GM12874 (cell line): ENCODE measurements at regions not wholly inside any gene's neighbourhood (a gene's known extent, or its start where the extent isn't known, plus 50 kb on each side); places are given as distances from the start of the nearest gene placed in this dataset.

ENCODE experiments used
- CTCF ChIP-seq: IDR thresholded peaks from 2 replicates; pipeline ENCODE4 v1.5.1; 2011; ENCODE audit warnings: low read depth, mild to moderate bottlenecking, control low read depth, low read length, moderate library complexity; ENCODE audit not compliant: insufficient read depth

DNA sequence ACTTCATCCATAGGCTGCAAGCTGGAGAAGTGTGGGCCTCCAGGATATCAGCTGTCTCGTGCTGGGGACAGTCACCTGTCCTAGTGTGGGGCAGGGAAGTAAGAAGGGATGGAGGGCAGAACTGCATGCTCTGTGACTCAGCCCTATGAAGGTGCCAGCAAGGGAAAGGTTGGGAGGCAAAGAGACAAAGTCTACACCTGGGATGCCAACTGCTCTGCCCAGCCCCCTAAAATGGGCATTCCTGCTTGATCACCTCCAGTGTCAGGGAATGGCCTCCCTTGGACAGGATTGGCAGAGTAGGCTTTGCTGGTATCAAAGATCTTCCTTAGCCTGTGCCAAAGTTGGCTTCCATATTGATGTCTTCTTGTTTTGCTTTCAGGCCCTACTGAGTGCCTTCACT, 335.0 kb downstream of the BCL11B start:
- TF ChIP-seq CTCF: no peak

GRCh38 chr14:98937712-98938505, 334.1 kb downstream of the BCL11B start:
- no peak for TF ChIP-seq CTCF

GRCh38 chr14:98940693-98941437, 331.1 kb downstream of the BCL11B start:
- no peak for TF ChIP-seq CTCF

DNA sequence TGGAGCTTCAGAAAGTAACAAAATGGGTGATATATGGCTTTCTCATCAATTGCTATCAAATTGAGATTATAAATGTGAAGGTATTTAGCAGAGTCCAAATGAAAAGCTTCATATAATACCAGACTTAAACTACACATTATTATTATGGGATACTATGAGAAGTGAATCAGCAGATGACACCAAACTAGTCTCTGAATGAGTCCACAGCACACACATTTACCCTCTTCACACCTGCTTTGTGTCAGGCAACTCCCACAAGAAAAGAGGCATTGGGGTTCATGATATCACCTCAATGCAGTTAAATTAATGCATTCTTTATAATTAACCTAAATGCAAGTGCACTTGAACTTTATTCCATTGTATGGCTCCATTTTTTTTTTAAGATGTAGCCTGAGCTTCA, 330.5 kb downstream of the BCL11B start:
- TF ChIP-seq CTCF: no peak

DNA sequence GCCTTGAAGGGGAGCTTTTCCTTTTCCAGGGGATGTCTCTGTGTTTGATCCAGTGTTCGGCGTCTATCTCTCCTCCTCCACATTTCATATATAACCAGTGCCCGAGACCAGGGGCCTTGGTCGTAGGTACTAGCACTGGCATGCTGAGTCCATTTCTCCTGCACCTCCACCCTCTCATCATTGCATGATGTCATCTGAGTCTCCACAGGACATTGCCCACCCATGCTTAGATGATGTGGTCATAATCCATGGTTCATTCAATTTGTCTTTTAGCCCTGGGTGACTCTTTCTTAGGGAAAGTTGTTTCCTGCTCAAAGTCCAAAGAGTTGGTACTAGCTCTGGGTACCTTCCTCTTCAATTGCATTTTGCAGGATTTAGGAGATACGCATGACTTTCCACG, 328.1 kb downstream of the BCL11B start:
- TF ChIP-seq CTCF: no peak

- TF ChIP-seq CTCF: no peak
Observed at GRCh38 chr14:98944989-98945388, 327.0 kb downstream of the BCL11B start.

DNA sequence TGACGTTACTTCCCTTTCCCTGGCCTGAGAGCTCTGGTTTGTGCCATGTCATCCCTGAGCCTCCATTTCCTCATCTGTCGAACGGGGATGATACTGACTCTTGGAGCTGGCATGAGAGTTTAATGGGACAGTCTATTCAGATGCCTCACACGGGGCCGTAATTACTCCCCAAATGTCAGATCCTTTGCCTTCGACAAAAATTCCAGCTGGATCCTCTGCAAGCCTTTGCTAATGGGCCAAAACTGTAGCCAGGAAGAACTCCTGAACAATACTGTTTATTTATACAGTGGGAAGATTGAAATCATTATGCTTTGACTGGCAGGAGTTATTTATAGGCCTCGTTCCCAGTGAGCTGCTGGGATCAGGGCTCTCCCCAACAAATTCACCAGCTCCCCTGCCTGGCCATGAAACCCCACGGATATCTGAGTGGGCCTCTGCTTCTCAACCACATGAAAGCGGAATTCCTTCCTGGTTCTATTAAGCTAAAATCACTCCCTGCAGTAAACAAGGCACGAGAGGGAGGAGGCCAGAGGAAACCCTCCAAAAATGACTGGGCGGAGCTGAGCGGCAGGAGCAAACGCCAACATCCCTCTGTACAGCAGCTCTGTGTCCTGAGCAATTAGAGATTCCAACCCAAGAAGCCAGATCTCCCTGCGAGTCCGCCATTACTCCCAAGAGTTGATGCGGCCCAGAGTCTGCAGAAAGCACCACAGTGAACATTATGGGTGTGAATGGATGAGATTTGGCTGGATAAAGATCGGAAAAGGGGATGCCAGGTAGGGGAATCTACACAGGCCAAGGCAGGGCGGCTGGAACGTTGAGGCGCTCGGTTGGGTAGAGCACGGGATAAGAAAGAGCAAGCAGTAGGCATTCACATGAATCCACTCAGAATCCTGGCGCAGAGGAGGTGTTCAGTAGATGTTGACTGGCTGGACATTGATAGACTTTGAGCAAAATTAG, 326.1 kb downstream of the BCL11B start:
- TF ChIP-seq CTCF: no peak
